WTC11 (cell line): ENCODE measurements at regions not wholly inside any gene's neighbourhood (a gene's known extent, or its start where the extent isn't known, plus 50 kb on each side); places are given as distances from the start of the nearest gene placed in this dataset.

Source experiments
- ATAC-seq: fragments of 200-7000 bp; cut with Tn5 transposase; 2 replicates; pipeline ENCODE4 v1.10.0; 2021; ENCODE audit warnings: mild to moderate bottlenecking, moderate library complexity
- CTCF ChIA-PET: fragments of 300-600 bp; sonication (Branson Sonifier 250); formaldehyde crosslinking; loops from one replicate; lab custom pipeline; 2021; ENCODE audit warnings: antibody characterized with exemption; lab: Charles Lee
- POLR2A ChIA-PET: fragments of 350-600 bp; sonication (Branson Sonifier 250); formaldehyde crosslinking; loops from one replicate; lab custom pipeline; 2021; ENCODE audit warnings: antibody characterized with exemption; lab: Charles Lee
- DNase-seq: peaks from one replicate; pipeline ENCODE4 v3.0.0; 2021; ENCODE audit warnings: low spot score
- H3K27ac Mint-ChIP-seq: 2 replicates; pipeline ENCODE4 v1.8.0; 2021; ENCODE audit warnings: mixed read lengths
- H3K27me3 Mint-ChIP-seq: 2 replicates; pipeline ENCODE4 v1.8.0; 2021; ENCODE audit warnings: low read depth, mild to moderate bottlenecking, moderate library complexity, mixed read lengths
- H3K36me3 Mint-ChIP-seq: 2 replicates; pipeline ENCODE4 v1.8.0; 2021; ENCODE audit warnings: mixed read lengths
- H3K4me1 Mint-ChIP-seq: 2 replicates; pipeline ENCODE4 v1.8.0; 2022; ENCODE audit warnings: mixed read lengths
- H3K4me3 Mint-ChIP-seq: 2 replicates; pipeline ENCODE4 v1.8.0; 2021; ENCODE audit warnings: mild to moderate bottlenecking, moderate library complexity, mixed read lengths
- H3K9me3 Mint-ChIP-seq: 2 replicates; pipeline ENCODE4 v1.8.0; 2021; ENCODE audit warnings: mixed read lengths
- ATF3 ChIP-seq: sonication (generic); formaldehyde crosslinking; conservative IDR thresholded peaks from 2 replicates; pipeline ENCODE4 v1.8.1; 2022; ENCODE audit warnings: mild to moderate bottlenecking, missing genetic modification reagents
- E2F1 ChIP-seq: sonication (generic); formaldehyde crosslinking; IDR thresholded peaks from 2 replicates; pipeline ENCODE4 v1.8.0; 2022; ENCODE audit warnings: mild to moderate bottlenecking, missing genetic modification reagents
- E2F4 ChIP-seq: sonication (generic); formaldehyde crosslinking; IDR thresholded peaks from 2 replicates; pipeline ENCODE4 v1.8.1; 2022; ENCODE audit warnings: low read depth, mild to moderate bottlenecking, moderate library complexity, missing genetic modification reagents, borderline replicate concordance
- E2F5 ChIP-seq: sonication (generic); formaldehyde crosslinking; IDR thresholded peaks from 2 replicates; pipeline ENCODE4 v1.8.1; 2022; ENCODE audit warnings: mild to moderate bottlenecking, moderate library complexity, missing genetic modification reagents
- EMX1 ChIP-seq: fragments of 250-450 bp; sonication (Bioruptor Pico); IDR thresholded peaks from 2 replicates; pipeline ENCODE4 v1.8.0; 2021; ENCODE audit warnings: mild to moderate bottlenecking
- GRHL2 ChIP-seq: fragments of 250-450 bp; sonication (Bioruptor Pico); IDR thresholded peaks from 2 replicates; pipeline ENCODE4 v1.8.0; 2022; ENCODE audit warnings: mild to moderate bottlenecking, moderate library complexity; ENCODE audit not compliant: insufficient replicate concordance, severe bottlenecking
- GTF2I ChIP-seq: fragments of 250-450 bp; sonication (Bioruptor Pico); conservative IDR thresholded peaks from 2 replicates; pipeline ENCODE4 v1.4.0; 2021; ENCODE audit warnings: mild to moderate bottlenecking
- MYBL2 ChIP-seq: sonication (generic); formaldehyde crosslinking; IDR thresholded peaks from 2 replicates; pipeline ENCODE4 v1.8.1; 2023; ENCODE audit warnings: mild to moderate bottlenecking, moderate library complexity, missing genetic modification reagents
- PREB ChIP-seq: sonication (generic); formaldehyde crosslinking; IDR thresholded peaks from 2 replicates; pipeline ENCODE4 v1.8.1; 2022; ENCODE audit warnings: mild to moderate bottlenecking, missing genetic modification reagents, moderate library complexity, borderline replicate concordance
- RELA ChIP-seq: sonication (generic); formaldehyde crosslinking; IDR thresholded peaks from 2 replicates; pipeline ENCODE4 v1.8.1; 2022; ENCODE audit warnings: missing genetic modification reagents, mild to moderate bottlenecking, borderline replicate concordance
- SMAD3 ChIP-seq: sonication (generic); formaldehyde crosslinking; IDR thresholded peaks from 2 replicates; pipeline ENCODE4 v1.8.0; 2022; ENCODE audit warnings: missing genetic modification reagents, mild to moderate bottlenecking, borderline replicate concordance
- STAT6 ChIP-seq: sonication (generic); formaldehyde crosslinking; conservative IDR thresholded peaks from 2 replicates; pipeline ENCODE4 v1.8.1; 2023; ENCODE audit warnings: mild to moderate bottlenecking, low read depth, missing genetic modification reagents, moderate library complexity
- TP53 ChIP-seq: sonication (generic); formaldehyde crosslinking; IDR thresholded peaks from 2 replicates; pipeline ENCODE4 v1.8.1; 2023; ENCODE audit warnings: mild to moderate bottlenecking, missing genetic modification reagents
- USF2 ChIP-seq: sonication (generic); formaldehyde crosslinking; IDR thresholded peaks from 2 replicates; pipeline ENCODE4 v1.8.1; 2023; ENCODE audit warnings: mild to moderate bottlenecking, missing genetic modification reagents, moderate library complexity
- ZBTB43 ChIP-seq: sonication (generic); formaldehyde crosslinking; IDR thresholded peaks from 2 replicates; pipeline ENCODE4 v1.8.1; 2023; ENCODE audit warnings: mild to moderate bottlenecking, missing genetic modification reagents
- ZMAT4 ChIP-seq: fragments of 250-450 bp; sonication (Bioruptor Pico); IDR thresholded peaks from 2 replicates; pipeline ENCODE4 v1.9.0; 2021; ENCODE audit warnings: mild to moderate bottlenecking
- ZNF317 ChIP-seq: sonication (generic); formaldehyde crosslinking; IDR thresholded peaks from 2 replicates; pipeline ENCODE4 v1.8.1; 2023; ENCODE audit warnings: low read depth, mild to moderate bottlenecking, moderate library complexity, missing genetic modification reagents, borderline replicate concordance
- ZNF512 ChIP-seq: sonication (generic); formaldehyde crosslinking; IDR thresholded peaks from 2 replicates; pipeline ENCODE4 v1.8.1; 2022; ENCODE audit warnings: missing genetic modification reagents, borderline replicate concordance

GRCh38 chr18:38984968-38985367, 1419.4 kb upstream of the CELF4 start (continued):
- TF ChIP-seq ZNF512 (CRISPR knock-in tag) = no peak

GRCh38 chr18:38982072-38982471, 1416.5 kb upstream of the CELF4 start:
- ATAC-seq (no peak), DNase-seq (no peak)
- Mint-ChIP-seq H3K4me3 (no peak overlapping the region), H3K36me3 (peaks cover 20% of the 10 kb centered on the region), H3K27me3 (no peaks in the 10 kb centered on the region; the same call in 1 of the 2 replicates), H3K4me1 (no peaks in the 10 kb centered on the region)
- CTCF ChIA-PET = interaction anchor here (0.5 kb wide), 1 partner anchor 510 kb away, joined by 4 read pairs; no protein-coding TSS in a partner anchor
- TF ChIP-seq ZNF317 (CRISPR knock-in tag) (no peak), SMAD3 (no peak), STAT6 (CRISPR knock-in tag) (no peak), E2F4 (CRISPR knock-in tag) (no peak), RELA (CRISPR knock-in tag) (no peak), ZBTB43 (CRISPR knock-in tag) (no peak), GTF2I (no peak), ZMAT4 (no peak), MYBL2 (CRISPR knock-in tag) (no peak), TP53 (CRISPR knock-in tag) (no peak), USF2 (CRISPR knock-in tag) (no peak)
- TF ChIP-seq, all 79 proteins: peak for 0
- H3K27ac Mint-ChIP-seq = no peak overlapping the region
- peaks cover 31% of the 10 kb centered on the region for H3K9me3 Mint-ChIP-seq
- POLR2A ChIA-PET = no interaction called here

- DNase-seq (no peak), ATAC-seq (no peak)
- H3K4me3 Mint-ChIP-seq = no peak overlapping the region
- H3K9me3 Mint-ChIP-seq = peaks cover 24% of the 10 kb centered on the region
- no peaks in the 10 kb centered on the region; the same call in 1 of the 2 replicates for H3K27me3 Mint-ChIP-seq
- ChIA-PET POLR2A (no interaction called here), CTCF (no interaction called here)
- no peaks in the 10 kb centered on the region for H3K4me1 Mint-ChIP-seq
- peaks cover 19% of the 10 kb centered on the region for H3K36me3 Mint-ChIP-seq
- H3K27ac Mint-ChIP-seq = no peak overlapping the region; the same call in 1 of the 2 replicates
- no peak for TF ChIP-seq E2F5
- TF ChIP-seq EMX1 (CRISPR knock-in tag) = no peak
- TF ChIP-seq GRHL2 (CRISPR knock-in tag) = no peak
- no peak for TF ChIP-seq PREB (CRISPR knock-in tag)
- TF ChIP-seq ATF3 (CRISPR knock-in tag) = no peak
- TF ChIP-seq E2F1 (CRISPR knock-in tag) = no peak
Measured at GRCh38 chr18:38981389-38981788, 1415.8 kb upstream of the CELF4 start.
